ENCODE measurements at regions not wholly inside any gene's neighbourhood (a gene's known extent, or its start where the extent isn't known, plus 50 kb on each side); places are given as distances from the start of the nearest gene placed in this dataset.

DNA sequence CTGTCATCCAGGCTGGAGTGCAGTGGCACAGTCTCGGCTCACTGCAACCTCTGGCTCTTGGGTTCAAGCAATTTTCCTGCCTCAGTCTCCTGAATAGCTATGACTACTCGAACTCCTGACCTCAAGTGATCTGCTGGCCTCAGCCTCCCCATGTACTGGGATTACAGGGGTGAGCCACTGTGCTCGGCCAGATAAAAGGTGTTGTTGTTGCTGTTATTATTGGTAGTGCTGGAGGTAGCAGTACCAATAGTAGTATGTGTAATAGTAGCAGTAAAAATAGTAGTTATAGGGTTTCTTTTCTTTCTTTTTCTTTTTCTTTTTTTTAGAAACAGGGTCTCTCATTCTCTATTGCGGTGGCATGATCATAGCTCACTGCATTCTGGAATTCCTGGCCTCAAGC is 592.1 kb downstream of the ARAP2 start (continued):
- TF ChIP-seq, protein P1, sequence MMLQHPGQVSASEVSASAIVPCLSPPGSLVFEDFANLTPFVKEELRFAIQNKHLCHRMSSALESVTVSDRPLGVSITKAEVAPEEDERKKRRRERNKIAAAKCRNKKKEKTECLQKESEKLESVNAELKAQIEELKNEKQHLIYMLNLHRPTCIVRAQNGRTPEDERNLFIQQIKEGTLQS (IDR thresholded peaks at IDR 0.05), result no peak
- TF ChIP-seq EGR1 (IDR thresholded peaks at IDR 0.05; ENCODE audit: low read depth), result no peak
- TF ChIP-seq JUND (IDR thresholded peaks at IDR 0.05), result no peak
- no peak for TF ChIP-seq SRF (IDR thresholded peaks at IDR 0.05; ENCODE audit: low read depth)
- TF ChIP-seq TCF7L2 (IDR thresholded peaks at IDR 0.05; ENCODE audit: borderline replicate concordance, extremely low read depth, insufficient read depth, insufficient read length), result no peak
- TF ChIP-seq, protein P2, sequence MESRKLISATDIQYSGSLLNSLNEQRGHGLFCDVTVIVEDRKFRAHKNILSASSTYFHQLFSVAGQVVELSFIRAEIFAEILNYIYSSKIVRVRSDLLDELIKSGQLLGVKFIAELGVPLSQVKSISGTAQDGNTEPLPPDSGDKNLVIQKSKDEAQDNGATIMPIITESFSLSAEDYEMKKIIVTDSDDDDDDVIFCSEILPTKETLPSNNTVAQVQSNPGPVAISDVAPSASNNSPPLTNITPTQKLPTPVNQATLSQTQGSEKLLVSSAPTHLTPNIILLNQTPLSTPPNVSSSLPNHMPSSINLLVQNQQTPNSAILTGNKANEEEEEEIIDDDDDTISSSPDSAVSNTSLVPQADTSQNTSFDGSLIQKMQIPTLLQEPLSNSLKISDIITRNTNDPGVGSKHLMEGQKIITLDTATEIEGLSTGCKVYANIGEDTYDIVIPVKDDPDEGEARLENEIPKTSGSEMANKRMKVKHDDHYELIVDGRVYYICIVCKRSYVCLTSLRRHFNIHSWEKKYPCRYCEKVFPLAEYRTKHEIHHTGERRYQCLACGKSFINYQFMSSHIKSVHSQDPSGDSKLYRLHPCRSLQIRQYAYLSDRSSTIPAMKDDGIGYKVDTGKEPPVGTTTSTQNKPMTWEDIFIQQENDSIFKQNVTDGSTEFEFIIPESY (IDR thresholded peaks at IDR 0.05; ENCODE audit: extremely low read depth, insufficient replicate concordance, low read length), result no peak
- TF ChIP-seq POLR2A (IDR thresholded peaks at IDR 0.05; ENCODE audit: borderline replicate concordance, extremely low read depth, insufficient read depth, insufficient read length), result no peak
- no peak for TF ChIP-seq YY1 (IDR thresholded peaks at IDR 0.05; ENCODE audit: extremely low read depth, insufficient replicate concordance, low read depth, low read length)
- TF ChIP-seq FOSL1 (IDR thresholded peaks at IDR 0.05; ENCODE audit: low read depth), result no peak
- TF ChIP-seq ELF1 (IDR thresholded peaks at IDR 0.05; ENCODE audit: borderline replicate concordance, low read depth), result no peak
- TF ChIP-seq POLR2AphosphoS5 (IDR thresholded peaks at IDR 0.05; ENCODE audit: low read depth, low read length), result no peak
- TF ChIP-seq CEBPB (IDR thresholded peaks at IDR 0.05; ENCODE audit: low read depth), result no peak
- TF ChIP-seq EZH2 (IDR thresholded peaks at IDR 0.05), result no peak
- TF ChIP-seq SP1 (IDR thresholded peaks at IDR 0.05; ENCODE audit: low read depth), result no peak

DNA sequence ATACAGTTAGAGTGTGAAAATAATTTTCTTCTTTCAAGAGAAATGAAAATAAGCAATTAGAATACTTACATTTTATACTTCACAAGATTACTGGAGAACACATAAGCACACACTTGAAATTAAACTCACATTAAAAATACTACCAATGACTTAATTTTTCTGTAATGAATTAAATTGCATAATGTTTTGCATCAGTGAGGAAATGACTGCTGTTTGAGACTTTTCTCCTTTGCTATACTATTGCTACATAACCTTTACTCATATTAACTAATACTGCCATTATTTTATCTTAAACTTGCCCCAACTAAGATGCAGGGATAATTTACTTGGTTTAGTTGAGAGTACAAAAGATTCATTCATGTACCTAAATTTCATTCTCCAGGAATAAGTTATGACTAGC is 590.9 kb downstream of the ARAP2 start:
- ChIA-PET CTCF (no interaction called here), POLR2A (no interaction called here), RAD21 (ENCODE audit: low non-redundant PET in 1 of 2, low total read pairs in 2 of 2, uncharacterized antibody in 2 of 2, unreplicated experiment in 2 of 2) (no interaction called here)
- Histone ChIP-seq H3K4me2 (ENCODE audit: low read length) (no peak overlapping the region), H3K9me3 (ENCODE audit: control insufficient read depth in 1 of 2, insufficient read depth in 1 of 2, low read depth in 1 of 2, low read length in 2 of 2) (no peaks in the 10 kb centered on the region), H3K27ac (ENCODE audit: low read depth, low read length) (no peak overlapping the region), H3K79me2 (ENCODE audit: insufficient read depth, low read length) (no peaks in the 10 kb centered on the region), H3K9ac (ENCODE audit: low read length) (no peak overlapping the region), H2AFZ (ENCODE audit: low read depth, low read length, poor library complexity, severe bottlenecking) (no peak overlapping the region), H3K4me3 (replicated peaks in 1 of 2; ENCODE audit: low read depth in 1 of 2, low read length in 2 of 2) (no peak overlapping the region), H3K27me3 (ENCODE audit: insufficient read depth, low read length) (no peaks in the 10 kb centered on the region), H3K4me1 (ENCODE audit: control insufficient read depth in 1 of 2, insufficient read depth in 2 of 2, low read length in 2 of 2) (no peaks in the 10 kb centered on the region), H3K36me3 (ENCODE audit: control insufficient read depth in 1 of 2, insufficient read depth in 2 of 2, low read length in 2 of 2) (no peaks in the 10 kb centered on the region), H3K9me2 (ENCODE audit: insufficient read depth) (no peaks in the 10 kb centered on the region), H4K20me1 (ENCODE audit: insufficient read depth) (no peaks in the 10 kb centered on the region)
- no TSS peak for BruUV-seq (replicated peaks)
- intact Hi-C loops (cut with micrococcal nuclease), result no loop called here
- no peak for ATAC-seq
- DNase-seq (ENCODE audit: low read depth, low spot score), result no peak
- TF ChIP-seq POLR2AphosphoS5 (IDR thresholded peaks at IDR 0.05; ENCODE audit: low read depth, low read length) (no peak), YY1 (IDR thresholded peaks at IDR 0.05; ENCODE audit: extremely low read depth, insufficient replicate concordance, low read depth, low read length) (no peak), CEBPB (IDR thresholded peaks at IDR 0.05; ENCODE audit: low read depth) (no peak), JUND (IDR thresholded peaks at IDR 0.05) (no peak), ELF1 (IDR thresholded peaks at IDR 0.05; ENCODE audit: borderline replicate concordance, low read depth) (no peak), EZH2 (IDR thresholded peaks at IDR 0.05) (no peak), EGR1 (IDR thresholded peaks at IDR 0.05; ENCODE audit: low read depth) (no peak), SP1 (IDR thresholded peaks at IDR 0.05; ENCODE audit: low read depth) (no peak), EZH2phosphoT487 (IDR thresholded peaks at IDR 0.05; ENCODE audit: borderline replicate concordance) (no peak), POLR2A (IDR thresholded peaks at IDR 0.05; ENCODE audit: borderline replicate concordance, extremely low read depth, insufficient read depth, insufficient read length) (no peak), CBX3 (IDR thresholded peaks at IDR 0.05; ENCODE audit: low read depth) (no peak), FOSL1 (IDR thresholded peaks at IDR 0.05; ENCODE audit: low read depth) (no peak)
- TF ChIP-seq, protein P3, sequence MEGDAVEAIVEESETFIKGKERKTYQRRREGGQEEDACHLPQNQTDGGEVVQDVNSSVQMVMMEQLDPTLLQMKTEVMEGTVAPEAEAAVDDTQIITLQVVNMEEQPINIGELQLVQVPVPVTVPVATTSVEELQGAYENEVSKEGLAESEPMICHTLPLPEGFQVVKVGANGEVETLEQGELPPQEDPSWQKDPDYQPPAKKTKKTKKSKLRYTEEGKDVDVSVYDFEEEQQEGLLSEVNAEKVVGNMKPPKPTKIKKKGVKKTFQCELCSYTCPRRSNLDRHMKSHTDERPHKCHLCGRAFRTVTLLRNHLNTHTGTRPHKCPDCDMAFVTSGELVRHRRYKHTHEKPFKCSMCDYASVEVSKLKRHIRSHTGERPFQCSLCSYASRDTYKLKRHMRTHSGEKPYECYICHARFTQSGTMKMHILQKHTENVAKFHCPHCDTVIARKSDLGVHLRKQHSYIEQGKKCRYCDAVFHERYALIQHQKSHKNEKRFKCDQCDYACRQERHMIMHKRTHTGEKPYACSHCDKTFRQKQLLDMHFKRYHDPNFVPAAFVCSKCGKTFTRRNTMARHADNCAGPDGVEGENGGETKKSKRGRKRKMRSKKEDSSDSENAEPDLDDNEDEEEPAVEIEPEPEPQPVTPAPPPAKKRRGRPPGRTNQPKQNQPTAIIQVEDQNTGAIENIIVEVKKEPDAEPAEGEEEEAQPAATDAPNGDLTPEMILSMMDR (IDR thresholded peaks at IDR 0.05 in 2 of 3, conservative IDR thresholded peaks at IDR 0.05 in 1 of 3; ENCODE audit: borderline replicate concordance in 1 of 3, insufficient read depth in 1 of 3, low read depth in 2 of 3, low read length in 2 of 3), result no peak
- TF ChIP-seq, protein P2 (IDR thresholded peaks at IDR 0.05; ENCODE audit: extremely low read depth, insufficient replicate concordance, low read length), result no peak
- TF ChIP-seq, protein P4, sequence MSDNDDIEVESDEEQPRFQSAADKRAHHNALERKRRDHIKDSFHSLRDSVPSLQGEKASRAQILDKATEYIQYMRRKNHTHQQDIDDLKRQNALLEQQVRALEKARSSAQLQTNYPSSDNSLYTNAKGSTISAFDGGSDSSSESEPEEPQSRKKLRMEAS (IDR thresholded peaks at IDR 0.05), result no peak

All from HCT116 (cell line).